H1 (cell line): ENCODE measurements at regions not wholly inside any gene's neighbourhood (a gene's known extent, or its start where the extent isn't known, plus 50 kb on each side); places are given as distances from the start of the nearest gene placed in this dataset.

Source experiments
- CTCF ChIA-PET: fragments of 300-600 bp; sonication (Branson Sonifier 250); formaldehyde crosslinking; loops from one replicate; lab custom pipeline; 2021; ENCODE audit not compliant: partially characterized antibody; lab: Charles Lee
- POLR2A ChIA-PET: fragments of 300-600 bp; sonication (Branson Sonifier 250); formaldehyde crosslinking; loops from one replicate; lab custom pipeline; 2021; ENCODE audit warnings: inconsistent platforms; ENCODE audit not compliant: partially characterized antibody; lab: Charles Lee
- DNase-seq, 2 experiments: peaks; one replicate each; pipeline versions ENCODE4 v3.0.0 to v3.0.0-alpha.2; 2010 to 2022; ENCODE audit warnings: low spot score in 2 of 2, low read depth in 1 of 2, mixed read lengths in 1 of 2
- FAIRE-seq: peaks from 2 replicates; lab custom pipeline; 2011; peaks lifted over from hg19 to GRCh38; lab: Jason Lieb, UNC
- H2AFZ ChIP-seq: 2 replicates; pipeline ENCODE4 v1.8.1; 2012; ENCODE audit warnings: low read length, inconsistent platforms
- H2AK5ac ChIP-seq: 2 replicates; pipeline ENCODE4 v1.6.1; 2013; ENCODE audit warnings: low read depth, low read length
- H2BK120ac ChIP-seq: replicated peaks from 2 replicates; pipeline ENCODE3; 2013; ENCODE audit warnings: low read depth, low read length, inconsistent platforms
- H2BK12ac ChIP-seq: 2 replicates; pipeline ENCODE4 v1.6.1; 2013; ENCODE audit warnings: low read depth, low read length
- H2BK15ac ChIP-seq: 2 replicates; pipeline ENCODE4 v1.6.1; 2013; ENCODE audit warnings: low read length
- H2BK20ac ChIP-seq: 2 replicates; pipeline ENCODE4 v1.6.1; 2013; ENCODE audit warnings: low read length
- H2BK5ac ChIP-seq: 2 replicates; pipeline ENCODE4 v1.6.1; 2013; ENCODE audit warnings: low read depth, low read length
- H3K14ac ChIP-seq: 2 replicates; pipeline ENCODE4 v1.6.1; 2013; ENCODE audit warnings: inconsistent platforms; ENCODE audit not compliant: insufficient read length
- H3K18ac ChIP-seq: 2 replicates; pipeline ENCODE4 v1.6.1; 2013; ENCODE audit warnings: low read length; ENCODE audit errors: extremely low read depth
- H3K23ac ChIP-seq: 2 replicates; pipeline ENCODE4 v1.6.1; 2013; ENCODE audit warnings: inconsistent platforms; ENCODE audit not compliant: insufficient read length
- H3K23me2 ChIP-seq: 2 replicates; pipeline ENCODE4 v1.6.1; 2013; ENCODE audit warnings: low read depth, low read length
- H3K27ac ChIP-seq: 2 replicates; pipeline ENCODE4 v1.6.1; 2011; ENCODE audit warnings: low read depth, low read length, inconsistent platforms
- H3K27me3 ChIP-seq, 4 experiments: replicated peaks in 1 of 4; 1 replicate in 1 of 4; 2 replicates in 3 of 4; pipeline versions ENCODE4 v1.6.1 to v1.8.1; 2011 to 2013; ENCODE audit warnings: low read length in 3 of 4, mild to moderate bottlenecking in 3 of 4, inconsistent platforms in 2 of 4, mixed read lengths in 2 of 4, moderate library complexity in 1 of 4; ENCODE audit not compliant: control insufficient read depth in 3 of 4, insufficient read depth in 3 of 4; ENCODE audit errors: extremely low read depth in 1 of 4
- H3K36me3 ChIP-seq, 4 experiments: 2 replicates each; pipeline versions ENCODE4 v1.6.1 to v1.8.1; 2011 to 2013; ENCODE audit warnings: mild to moderate bottlenecking in 4 of 4, low read length in 3 of 4, moderate library complexity in 2 of 4, control low read depth in 1 of 4, inconsistent platforms in 1 of 4; ENCODE audit not compliant: insufficient read depth in 4 of 4, control insufficient read depth in 2 of 4
- H3K4ac ChIP-seq: replicated peaks from 2 replicates; pipeline ENCODE3; 2013; ENCODE audit warnings: low read length, low read depth, mixed read lengths, inconsistent platforms; ENCODE audit not compliant: insufficient read length
- H3K4me1 ChIP-seq, 4 experiments: replicated peaks in 1 of 4; 1 replicate in 1 of 4; 2 replicates in 3 of 4; pipeline versions ENCODE4 v1.6.1 to v1.8.1; 2011 to 2013; ENCODE audit warnings: low read length in 3 of 4, inconsistent platforms in 2 of 4, mixed read lengths in 1 of 4; ENCODE audit not compliant: insufficient read depth in 4 of 4, control insufficient read depth in 3 of 4
- H3K4me2 ChIP-seq, 2 experiments: 2 replicates each; pipeline versions ENCODE4 v1.6.1 to v1.8.1; 2011 to 2013; ENCODE audit warnings: low read depth in 2 of 2, low read length in 2 of 2, control low read depth in 1 of 2, inconsistent platforms in 1 of 2, mild to moderate bottlenecking in 1 of 2; ENCODE audit not compliant: insufficient read depth in 1 of 2
- H3K4me3 ChIP-seq, 4 experiments: fragments of 200-600, 300-600 bp in 1 of 4; sonication (generic), shearing (Covaris generic), sonication (Bioruptor Twin) in 1 of 4; 2 replicates each; pipeline versions ENCODE4 v1.5.1 to v1.8.1; 2011 to 2016; ENCODE audit warnings: low read length in 4 of 4, low read depth in 3 of 4, control low read depth in 2 of 4, inconsistent platforms in 2 of 4, mild to moderate bottlenecking in 2 of 4, mixed read lengths in 1 of 4, moderate library complexity in 1 of 4; ENCODE audit not compliant: insufficient read depth in 2 of 4; ENCODE audit errors: extremely low read depth in 1 of 4
- H3K56ac ChIP-seq: replicated peaks from 2 replicates; pipeline ENCODE3; 2013; ENCODE audit warnings: low read depth, mild to moderate bottlenecking, mixed read lengths, low read length, inconsistent platforms; ENCODE audit not compliant: insufficient read length
- H3K79me1 ChIP-seq: 2 replicates; pipeline ENCODE4 v1.6.1; 2013; ENCODE audit warnings: low read depth, low read length, control low read depth
- H3K79me2 ChIP-seq, 2 experiments: 2 replicates each; pipeline versions ENCODE4 v1.6.1 to v1.8.1; 2012 to 2013; ENCODE audit warnings: low read length in 2 of 2, mild to moderate bottlenecking in 2 of 2, inconsistent platforms in 1 of 2; ENCODE audit not compliant: insufficient read depth in 2 of 2, control insufficient read depth in 1 of 2
- H3K9ac ChIP-seq, 4 experiments: replicated peaks in 1 of 4; 1 replicate in 1 of 4; 2 replicates in 3 of 4; pipeline versions ENCODE4 v1.6.1 to v1.8.1; 2011 to 2013; ENCODE audit warnings: low read depth in 3 of 4, low read length in 3 of 4, control low read depth in 2 of 4, mild to moderate bottlenecking in 2 of 4, moderate library complexity in 2 of 4, inconsistent platforms in 1 of 4; ENCODE audit errors: extremely low read depth in 1 of 4
- H3K9me3 ChIP-seq, 2 experiments: 2 replicates each; pipeline versions ENCODE4 v1.6.1 to v1.8.1; 2012 to 2013; ENCODE audit warnings: mild to moderate bottlenecking in 2 of 2, moderate library complexity in 2 of 2, control low read depth in 1 of 2, inconsistent platforms in 1 of 2, low read depth in 1 of 2, low read length in 1 of 2, mixed read lengths in 1 of 2; ENCODE audit not compliant: insufficient read depth in 2 of 2
- H4K20me1 ChIP-seq, 2 experiments: replicated peaks in 1 of 2; 2 replicates each; pipeline versions ENCODE3 to v1.8.1; 2011 to 2013; ENCODE audit warnings: inconsistent platforms in 2 of 2, low read length in 2 of 2, mild to moderate bottlenecking in 1 of 2; ENCODE audit not compliant: insufficient read depth in 2 of 2, control insufficient read depth in 1 of 2
- H4K5ac ChIP-seq: 2 replicates; pipeline ENCODE4 v1.6.1; 2013; ENCODE audit warnings: low read length, low read depth, mixed read lengths, inconsistent platforms; ENCODE audit not compliant: insufficient read length
- H4K8ac ChIP-seq: 2 replicates; pipeline ENCODE4 v1.8.0; 2013; ENCODE audit warnings: mild to moderate bottlenecking, moderate library complexity, low read length, inconsistent platforms; ENCODE audit not compliant: insufficient read depth; ENCODE audit errors: extremely low read depth
- H4K91ac ChIP-seq: replicated peaks from 2 replicates; pipeline ENCODE3; 2013; ENCODE audit warnings: low read length, mixed read lengths, inconsistent platforms; ENCODE audit not compliant: insufficient read length
- BCL11A ChIP-seq, 2 experiments: IDR thresholded peaks; one replicate each; pipeline ENCODE4 v1.6.1; 2011; ENCODE audit warnings: low read depth in 2 of 2, low read length in 2 of 2, mild to moderate bottlenecking in 2 of 2
- SIX5 ChIP-seq: IDR thresholded peaks from 2 replicates; pipeline ENCODE4 v1.6.1; 2011; ENCODE audit warnings: mild to moderate bottlenecking, low read depth, low read length
- WGBS, 2 experiments: shearing (Covaris generic) in 1 of 2; methylation state at CpG; one replicate each; pipeline versions ENCODE4 v1.1.6 to v1.1.7; 2013 to 2015; ENCODE audit warnings: low lambda C conversion rate in 2 of 2, mixed read lengths in 2 of 2, inconsistent platforms in 1 of 2, low coverage in 1 of 2, missing lambda C conversion rate in 1 of 2; ENCODE audit not compliant: insufficient replicate concordance in 2 of 2, insufficient coverage in 1 of 2, insufficient read length in 1 of 2; ENCODE audit errors: extremely low coverage in 1 of 2, missing lambda C conversion rate in 1 of 2; 5-methylcytosine and 5-hydroxymethylcytosine counted together
- TF ChIP-seq, protein P1 (sequence below): IDR thresholded peaks from 2 replicates; pipeline ENCODE4 v1.6.1; 2012; ENCODE audit warnings: inconsistent platforms
- TF ChIP-seq, protein P2 (sequence below), 3 experiments: IDR thresholded peaks; 1 replicate in 2 of 3; 2 replicates in 1 of 3; pipeline versions ENCODE4 v1.5.1 to v1.6.1; 2011; ENCODE audit warnings: low read length in 3 of 3, mild to moderate bottlenecking in 3 of 3, inconsistent platforms in 2 of 3, low read depth in 1 of 3, moderate library complexity in 1 of 3; ENCODE audit not compliant: insufficient read depth in 1 of 3; ENCODE audit errors: control extremely low read depth in 1 of 3

DNA sequence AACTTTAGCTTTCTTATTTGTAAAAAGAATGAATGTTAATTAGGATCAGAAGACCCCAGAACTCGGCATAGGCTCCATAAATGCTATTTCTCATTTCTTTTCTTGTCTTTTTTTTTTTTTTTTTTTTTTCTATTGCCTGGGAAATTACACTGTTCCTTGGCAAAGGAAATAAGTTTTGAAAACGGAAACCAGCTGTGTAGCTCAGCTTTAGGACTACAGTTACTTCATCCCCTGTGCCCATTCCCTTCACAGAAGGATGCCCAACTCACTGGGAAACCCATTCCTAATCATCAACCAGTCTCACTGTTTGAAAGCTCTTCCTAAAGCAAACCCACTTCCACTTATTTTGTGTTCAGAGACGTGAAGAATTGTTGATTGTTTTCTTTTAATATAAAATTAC lies 254.0 kb upstream of the IL12A start:
- CTCF ChIA-PET, result interaction anchor here (0.6 to 1.7 kb wide), 5 partner anchors 17 to 1406 kb away, joined by 3 to 5 read pairs (median 3); no protein-coding TSS in a partner anchor

More for the DNA sequence above, 254.0 kb upstream of the IL12A start:
- Histone ChIP-seq H3K14ac (no peak overlapping the region), H2BK120ac (no peak overlapping the region), H3K18ac (no peak overlapping the region), H4K20me1 (no peaks in the 10 kb centered on the region), H4K91ac (no peak overlapping the region), H3K27ac (no peak overlapping the region), H4K5ac (no peak overlapping the region), H3K23me2 (peaks cover 2% of the 10 kb centered on the region; the same call in 1 of the 2 replicates), H3K79me1 (no peaks in the 10 kb centered on the region), H3K9ac (no peak overlapping the region), H3K27me3 (no peaks in the 10 kb centered on the region), H3K23ac (no peak overlapping the region), H3K36me3 (no peaks in the 10 kb centered on the region), H3K56ac (no peak overlapping the region), H2BK12ac (no peak overlapping the region), H3K4me1 (peaks cover 2 to 11% (median 7%) of the 10 kb centered on the region in 4 experiments; a peak in 4 of 7 replicates), H2BK20ac (no peak overlapping the region), H2BK15ac (no peak overlapping the region), H4K8ac (no peak overlapping the region), H2AFZ (no peak overlapping the region), H3K79me2 (no peaks in the 10 kb centered on the region), H3K9me3 (no peaks in the 10 kb centered on the region), H3K4ac (no peak overlapping the region), H3K4me3 (no peak overlapping the region), H3K4me2 (no peak overlapping the region), H2BK5ac (no peak overlapping the region), H2AK5ac (no peak overlapping the region)
- no peak for TF ChIP-seq BCL11A (IDR thresholded peaks at IDR 0.05; ENCODE audit: low read depth in 2 of 2, low read length in 2 of 2)
- no peak for TF ChIP-seq SIX5
- TF ChIP-seq, protein P1, sequence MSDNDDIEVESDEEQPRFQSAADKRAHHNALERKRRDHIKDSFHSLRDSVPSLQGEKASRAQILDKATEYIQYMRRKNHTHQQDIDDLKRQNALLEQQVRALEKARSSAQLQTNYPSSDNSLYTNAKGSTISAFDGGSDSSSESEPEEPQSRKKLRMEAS, result no peak
- TF ChIP-seq, protein P2, sequence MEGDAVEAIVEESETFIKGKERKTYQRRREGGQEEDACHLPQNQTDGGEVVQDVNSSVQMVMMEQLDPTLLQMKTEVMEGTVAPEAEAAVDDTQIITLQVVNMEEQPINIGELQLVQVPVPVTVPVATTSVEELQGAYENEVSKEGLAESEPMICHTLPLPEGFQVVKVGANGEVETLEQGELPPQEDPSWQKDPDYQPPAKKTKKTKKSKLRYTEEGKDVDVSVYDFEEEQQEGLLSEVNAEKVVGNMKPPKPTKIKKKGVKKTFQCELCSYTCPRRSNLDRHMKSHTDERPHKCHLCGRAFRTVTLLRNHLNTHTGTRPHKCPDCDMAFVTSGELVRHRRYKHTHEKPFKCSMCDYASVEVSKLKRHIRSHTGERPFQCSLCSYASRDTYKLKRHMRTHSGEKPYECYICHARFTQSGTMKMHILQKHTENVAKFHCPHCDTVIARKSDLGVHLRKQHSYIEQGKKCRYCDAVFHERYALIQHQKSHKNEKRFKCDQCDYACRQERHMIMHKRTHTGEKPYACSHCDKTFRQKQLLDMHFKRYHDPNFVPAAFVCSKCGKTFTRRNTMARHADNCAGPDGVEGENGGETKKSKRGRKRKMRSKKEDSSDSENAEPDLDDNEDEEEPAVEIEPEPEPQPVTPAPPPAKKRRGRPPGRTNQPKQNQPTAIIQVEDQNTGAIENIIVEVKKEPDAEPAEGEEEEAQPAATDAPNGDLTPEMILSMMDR (IDR thresholded peaks at IDR 0.05; ENCODE audit: control extremely low read depth in 1 of 3, insufficient read depth in 1 of 3, low read depth in 1 of 3, low read length in 3 of 3), result no peak
- 96% methylated on average over 3 of the region's 3 CpGs; no CpG with 5 or more reads in 1 of the 2 experiments for WGBS, 2 experiments
- FAIRE-seq, result no peak
- DNase-seq, result no peak
- POLR2A ChIA-PET, result interaction anchor here (1.7 kb wide), 1 partner anchor 12 kb away, joined by 4 read pairs; no protein-coding TSS in a partner anchor
